Panc1 (cell line): ENCODE measurements at regions not wholly inside any gene's neighbourhood (a gene's known extent, or its start where the extent isn't known, plus 50 kb on each side); places are given as distances from the start of the nearest gene placed in this dataset.

Experiments used
- ATAC-seq: fragments of 200-7000 bp; cut with Tn5 transposase; 2 replicates; pipeline ENCODE4 v1.9.1; 2020; ENCODE audit warnings: mild to moderate bottlenecking, moderate library complexity
- BruUV-seq: library from RNA; stranded (reverse); fragments of 400-500 nt; replicated peaks from 2 replicates; lab custom pipeline; 2021; lab: Mats Ljungman, UMichigan
- CTCF ChIA-PET: fragments of 300-600 bp; sonication (Branson Sonifier 250); formaldehyde crosslinking; loops from one replicate; lab custom pipeline; 2022; ENCODE audit warnings: antibody characterized with exemption; lab: Charles Lee
- POLR2A ChIA-PET: fragments of 300-600 bp; sonication (Branson Sonifier 250); formaldehyde crosslinking; loops from one replicate; lab custom pipeline; 2022; ENCODE audit warnings: antibody characterized with exemption; lab: Charles Lee
- DNase-seq: peaks from one replicate; pipeline ENCODE4 v3.0.0-alpha.2; 2010; ENCODE audit warnings: low read depth, low spot score
- H3K27ac ChIP-seq: 2 replicates; pipeline ENCODE4 v1.5.1; 2011; ENCODE audit warnings: mild to moderate bottlenecking, low read length, inconsistent platforms
- H3K27me3 ChIP-seq: fragments of 200-500 bp; sonication (Bioruptor generic); 2 replicates; pipeline ENCODE4 v1.6.0; 2014; ENCODE audit warnings: low read length, inconsistent platforms; ENCODE audit not compliant: control insufficient read depth, insufficient read depth
- H3K36me3 ChIP-seq: fragments of 200-500 bp; sonication (Bioruptor generic); 2 replicates; pipeline ENCODE4 v1.5.1; 2014; ENCODE audit warnings: inconsistent platforms, mild to moderate bottlenecking, low read length, moderate library complexity; ENCODE audit not compliant: control insufficient read depth, insufficient read depth
- H3K4me1 ChIP-seq: 2 replicates; pipeline ENCODE4 v1.5.1; 2011; ENCODE audit warnings: inconsistent platforms, mild to moderate bottlenecking, low read length, moderate library complexity; ENCODE audit not compliant: control insufficient read depth, insufficient read depth
- H3K4me3 ChIP-seq, 2 experiments: 2 replicates each; pipeline ENCODE4 v1.5.1; 2011 to 2012; ENCODE audit warnings: low read depth in 2 of 2, low read length in 2 of 2, mild to moderate bottlenecking in 2 of 2, inconsistent platforms in 1 of 2, moderate library complexity in 1 of 2
- H3K9me3 ChIP-seq: fragments of 200-500 bp; sonication (Bioruptor generic); 2 replicates; pipeline ENCODE4 v1.5.1; 2014; ENCODE audit warnings: low read depth, mild to moderate bottlenecking, inconsistent platforms, low read length, moderate library complexity; ENCODE audit not compliant: control insufficient read depth, insufficient read depth
- POLR2AphosphoS5 ChIP-seq: IDR thresholded peaks from 2 replicates; pipeline ENCODE4 v1.6.1; 2012; ENCODE audit warnings: mild to moderate bottlenecking, low read depth, low read length, moderate library complexity
- SIN3A ChIP-seq: IDR thresholded peaks from 2 replicates; pipeline ENCODE4 v1.6.1; 2012; ENCODE audit warnings: low read depth, mild to moderate bottlenecking, low read length, moderate library complexity, borderline replicate concordance; ENCODE audit not compliant: insufficient read depth
- TCF7L2 ChIP-seq: IDR thresholded peaks from 2 replicates; pipeline ENCODE4 v1.6.1; 2011; ENCODE audit warnings: mild to moderate bottlenecking, low read depth, low read length, inconsistent platforms
- in situ Hi-C: cut with HindIII; loops from 2 replicates; pipeline ENCODE4 v1.10.0; 2016; ENCODE audit warnings: low sequenced_read_pairs, low pct_unique_long_range_greater_than_20kb
- intact Hi-C: fragments of 100-400 bp; cut with micrococcal nuclease; formaldehyde crosslinking; loops from one replicate; pipeline ENCODE4 v1.10.0; 2022; ENCODE audit not compliant: unreplicated experiment
- TF ChIP-seq, protein P1 (sequence below), 2 experiments: IDR thresholded peaks; 2 replicates each; pipeline ENCODE4 v1.6.1; 2011 to 2012; ENCODE audit warnings: low read depth in 2 of 2, control low read depth in 1 of 2, low read length in 1 of 2, mild to moderate bottlenecking in 1 of 2, moderate library complexity in 1 of 2; ENCODE audit not compliant: insufficient read depth in 1 of 2
- TF ChIP-seq, protein P2 (sequence below): fragments of 450-650 bp; IDR thresholded peaks from 2 replicates; pipeline ENCODE4 v1.5.1; 2017; ENCODE audit warnings: mild to moderate bottlenecking

DNA sequence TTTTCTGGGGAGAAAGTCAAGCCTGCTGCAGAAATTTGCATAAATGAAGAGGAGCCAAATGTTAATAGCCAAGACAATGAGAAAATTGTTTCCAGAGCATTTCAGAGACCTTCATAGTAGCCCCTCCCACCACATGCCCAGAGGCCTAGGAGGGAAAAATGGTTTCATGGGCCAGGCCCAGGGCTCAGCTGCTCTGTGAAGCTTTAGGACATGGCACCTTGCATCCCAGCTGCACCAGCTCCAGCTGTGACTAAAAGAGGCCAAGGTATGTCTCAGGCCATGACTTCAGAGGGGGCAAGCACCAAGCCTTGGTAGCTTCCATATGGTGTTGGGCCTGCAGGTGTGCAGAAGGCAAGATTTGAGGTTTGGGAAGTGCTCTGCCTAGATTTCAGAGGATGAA lies 258.8 kb upstream of the SATB1 start:
- ChIA-PET POLR2A (no interaction called here), CTCF (no interaction called here)
- in situ Hi-C loops: no loop called here
- Histone ChIP-seq H3K9me3 (no peaks in the 10 kb centered on the region), H3K27ac (no peak overlapping the region), H3K27me3 (no peaks in the 10 kb centered on the region), H3K4me1 (no peaks in the 10 kb centered on the region), H3K36me3 (no peaks in the 10 kb centered on the region), H3K4me3 (no peak overlapping the region)
- intact Hi-C loops: no loop called here
- ATAC-seq: no peak
- TF ChIP-seq, protein P1, sequence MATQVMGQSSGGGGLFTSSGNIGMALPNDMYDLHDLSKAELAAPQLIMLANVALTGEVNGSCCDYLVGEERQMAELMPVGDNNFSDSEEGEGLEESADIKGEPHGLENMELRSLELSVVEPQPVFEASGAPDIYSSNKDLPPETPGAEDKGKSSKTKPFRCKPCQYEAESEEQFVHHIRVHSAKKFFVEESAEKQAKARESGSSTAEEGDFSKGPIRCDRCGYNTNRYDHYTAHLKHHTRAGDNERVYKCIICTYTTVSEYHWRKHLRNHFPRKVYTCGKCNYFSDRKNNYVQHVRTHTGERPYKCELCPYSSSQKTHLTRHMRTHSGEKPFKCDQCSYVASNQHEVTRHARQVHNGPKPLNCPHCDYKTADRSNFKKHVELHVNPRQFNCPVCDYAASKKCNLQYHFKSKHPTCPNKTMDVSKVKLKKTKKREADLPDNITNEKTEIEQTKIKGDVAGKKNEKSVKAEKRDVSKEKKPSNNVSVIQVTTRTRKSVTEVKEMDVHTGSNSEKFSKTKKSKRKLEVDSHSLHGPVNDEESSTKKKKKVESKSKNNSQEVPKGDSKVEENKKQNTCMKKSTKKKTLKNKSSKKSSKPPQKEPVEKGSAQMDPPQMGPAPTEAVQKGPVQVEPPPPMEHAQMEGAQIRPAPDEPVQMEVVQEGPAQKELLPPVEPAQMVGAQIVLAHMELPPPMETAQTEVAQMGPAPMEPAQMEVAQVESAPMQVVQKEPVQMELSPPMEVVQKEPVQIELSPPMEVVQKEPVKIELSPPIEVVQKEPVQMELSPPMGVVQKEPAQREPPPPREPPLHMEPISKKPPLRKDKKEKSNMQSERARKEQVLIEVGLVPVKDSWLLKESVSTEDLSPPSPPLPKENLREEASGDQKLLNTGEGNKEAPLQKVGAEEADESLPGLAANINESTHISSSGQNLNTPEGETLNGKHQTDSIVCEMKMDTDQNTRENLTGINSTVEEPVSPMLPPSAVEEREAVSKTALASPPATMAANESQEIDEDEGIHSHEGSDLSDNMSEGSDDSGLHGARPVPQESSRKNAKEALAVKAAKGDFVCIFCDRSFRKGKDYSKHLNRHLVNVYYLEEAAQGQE (IDR thresholded peaks at IDR 0.05; ENCODE audit: insufficient read depth in 1 of 2, low read depth in 2 of 2, low read length in 1 of 2): no peak
- TF ChIP-seq POLR2AphosphoS5 (no peak), SIN3A (no peak)
- no peak for DNase-seq
- BruUV-seq: no TSS peak

DNA sequence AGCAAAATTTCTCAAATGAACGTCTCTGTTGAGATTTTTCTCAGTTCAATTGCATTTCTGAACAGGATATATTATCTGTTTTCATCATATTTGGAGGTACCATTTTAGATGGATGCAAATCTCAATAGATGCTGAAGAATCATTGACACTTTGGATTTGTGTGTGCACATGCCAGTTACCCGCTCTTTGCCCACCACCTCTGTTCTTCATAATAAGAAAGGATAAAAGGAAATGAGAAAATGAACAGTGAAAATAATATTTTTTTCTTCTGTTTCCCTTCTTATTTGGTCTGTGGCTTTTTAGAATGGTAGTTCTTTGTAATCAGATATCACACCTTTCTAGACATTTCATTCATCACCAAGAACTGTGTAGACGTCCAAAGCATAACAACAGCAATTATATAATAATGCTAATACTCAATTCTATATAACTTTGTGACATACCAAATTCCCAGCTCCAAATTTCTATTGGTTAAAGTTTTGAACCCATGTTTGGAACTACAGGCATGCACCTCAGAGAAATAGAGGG lies 256.7 kb upstream of the SATB1 start:
- POLR2A ChIA-PET: no interaction called here

More for the DNA sequence above, 256.7 kb upstream of the SATB1 start:
- Histone ChIP-seq H3K9me3 (no peaks in the 10 kb centered on the region), H3K27ac (no peak overlapping the region), H3K36me3 (no peaks in the 10 kb centered on the region), H3K4me1 (no peaks in the 10 kb centered on the region), H3K27me3 (no peaks in the 10 kb centered on the region), H3K4me3 (no peak overlapping the region)
- in situ Hi-C loops: no loop called here
- DNase-seq: no peak
- CTCF ChIA-PET: no interaction called here
- TF ChIP-seq POLR2AphosphoS5 (no peak), TCF7L2 (no peak), SIN3A (no peak)
- TF ChIP-seq, protein P1 (IDR thresholded peaks at IDR 0.05; ENCODE audit: insufficient read depth in 1 of 2, low read depth in 2 of 2, low read length in 1 of 2): no peak
- TF ChIP-seq, protein P2, sequence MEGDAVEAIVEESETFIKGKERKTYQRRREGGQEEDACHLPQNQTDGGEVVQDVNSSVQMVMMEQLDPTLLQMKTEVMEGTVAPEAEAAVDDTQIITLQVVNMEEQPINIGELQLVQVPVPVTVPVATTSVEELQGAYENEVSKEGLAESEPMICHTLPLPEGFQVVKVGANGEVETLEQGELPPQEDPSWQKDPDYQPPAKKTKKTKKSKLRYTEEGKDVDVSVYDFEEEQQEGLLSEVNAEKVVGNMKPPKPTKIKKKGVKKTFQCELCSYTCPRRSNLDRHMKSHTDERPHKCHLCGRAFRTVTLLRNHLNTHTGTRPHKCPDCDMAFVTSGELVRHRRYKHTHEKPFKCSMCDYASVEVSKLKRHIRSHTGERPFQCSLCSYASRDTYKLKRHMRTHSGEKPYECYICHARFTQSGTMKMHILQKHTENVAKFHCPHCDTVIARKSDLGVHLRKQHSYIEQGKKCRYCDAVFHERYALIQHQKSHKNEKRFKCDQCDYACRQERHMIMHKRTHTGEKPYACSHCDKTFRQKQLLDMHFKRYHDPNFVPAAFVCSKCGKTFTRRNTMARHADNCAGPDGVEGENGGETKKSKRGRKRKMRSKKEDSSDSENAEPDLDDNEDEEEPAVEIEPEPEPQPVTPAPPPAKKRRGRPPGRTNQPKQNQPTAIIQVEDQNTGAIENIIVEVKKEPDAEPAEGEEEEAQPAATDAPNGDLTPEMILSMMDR: no peak
- BruUV-seq: no TSS peak
- no peak for ATAC-seq
- intact Hi-C loops: no loop called here
